HG03045 (cell line): ENCODE measurements at regions not wholly inside any gene's neighbourhood (a gene's known extent, or its start where the extent isn't known, plus 50 kb on each side); places are given as distances from the start of the nearest gene placed in this dataset.

Source experiments
- ATAC-seq: cut with Tn5 transposase; IDR thresholded peaks from one replicate; pipeline ENCODE4 v1.9.1; 2021; ENCODE audit warnings: mild to moderate bottlenecking, moderate library complexity; ENCODE audit not compliant: unreplicated experiment

DNA sequence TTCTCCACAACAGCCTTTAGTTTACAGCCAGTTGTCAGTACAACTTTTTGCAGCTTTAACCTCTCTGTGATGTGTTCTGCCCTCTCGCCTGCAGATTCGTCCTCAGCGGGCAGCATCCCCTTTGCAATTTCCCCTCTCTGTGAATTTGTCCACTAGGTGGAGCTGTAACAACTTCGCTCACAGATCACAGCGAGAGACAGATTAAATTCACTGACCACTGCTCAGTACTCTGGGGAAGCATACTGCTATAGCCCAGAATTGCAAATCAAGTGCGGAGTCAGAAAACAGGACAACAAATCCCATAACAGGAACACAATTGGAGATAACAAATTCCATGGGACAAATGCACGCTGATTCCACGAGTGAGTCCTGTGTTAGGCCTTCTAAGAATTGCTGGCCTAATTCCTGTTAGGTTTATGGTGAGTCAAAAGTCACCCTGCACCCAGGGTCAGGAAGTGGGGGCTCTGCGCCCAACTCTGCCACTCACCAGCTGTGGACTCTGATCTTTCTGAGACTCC, 2124.9 kb downstream of the MAT2B start:
- ATAC-seq: peak; percentile 73

DNA sequence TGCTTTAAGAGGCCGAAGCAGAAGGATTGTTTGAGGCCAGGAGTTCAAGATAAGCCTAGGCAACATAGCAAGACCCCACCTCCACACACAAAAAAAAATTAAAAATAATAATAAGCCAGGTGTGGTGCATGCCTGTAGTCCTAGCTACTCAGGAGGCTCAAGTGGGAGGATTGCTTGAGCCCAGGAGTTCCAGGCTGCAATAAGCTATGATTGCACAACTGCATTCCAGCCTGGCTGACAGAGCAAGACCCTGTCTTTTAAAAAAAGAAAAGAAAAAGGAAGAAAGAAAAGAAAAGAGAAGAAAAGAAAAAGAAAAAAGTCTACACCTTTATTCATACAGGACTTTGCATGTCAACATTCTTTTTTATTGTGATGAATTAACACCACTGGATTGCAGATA, 2125.8 kb downstream of the MAT2B start:
- ATAC-seq: no peak

DNA sequence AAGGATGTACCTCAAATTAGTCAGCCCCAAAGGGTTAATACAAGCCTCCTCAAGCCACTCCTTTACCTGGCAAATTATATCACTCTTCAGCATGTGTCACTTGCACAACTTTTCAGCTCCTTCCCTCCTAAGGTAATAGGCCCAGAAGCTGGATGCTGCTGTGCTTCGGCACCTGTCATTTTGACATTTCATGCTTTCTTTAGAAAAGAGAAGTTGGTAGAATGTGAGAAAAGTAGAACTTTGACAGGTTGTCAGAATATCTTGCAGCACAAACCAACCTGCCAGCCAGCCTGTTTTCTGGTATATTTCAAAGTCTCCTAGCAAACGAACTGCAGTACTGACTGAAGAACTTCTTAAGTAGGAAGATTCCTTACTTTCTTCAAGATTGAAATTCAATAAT, 2136.9 kb downstream of the MAT2B start:
- no peak for ATAC-seq

DNA sequence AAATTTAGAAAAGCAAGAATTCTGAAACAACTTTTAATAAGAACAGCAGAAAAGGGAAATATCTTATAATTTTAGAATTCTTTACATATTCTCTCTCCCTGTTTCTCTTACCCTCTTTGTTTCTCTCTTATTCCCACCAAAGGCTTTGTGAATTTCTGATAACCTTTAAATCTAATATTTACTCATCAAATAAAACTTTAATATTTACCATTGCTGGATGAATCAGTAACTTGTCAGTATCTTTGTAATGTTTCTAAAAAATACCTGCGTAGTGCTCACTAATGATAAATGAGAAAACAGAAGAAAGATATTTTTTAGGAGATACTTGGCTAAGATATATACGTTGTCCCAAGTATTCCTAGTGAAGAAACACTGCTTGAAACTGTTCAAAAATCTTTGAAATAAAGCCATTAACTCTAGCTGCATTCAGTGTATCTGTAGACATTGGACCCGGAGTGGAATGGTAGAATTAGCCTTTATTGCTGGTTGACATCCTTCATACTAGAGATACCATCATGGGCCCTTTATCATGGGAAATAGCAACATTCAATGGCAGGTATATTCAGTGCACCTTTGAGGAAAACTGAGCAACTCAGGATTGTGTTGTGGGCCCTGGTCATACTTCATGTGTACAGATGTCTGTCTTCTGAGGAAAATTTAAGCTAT, 2160.4 kb downstream of the MAT2B start:
- ATAC-seq: no peak

DNA sequence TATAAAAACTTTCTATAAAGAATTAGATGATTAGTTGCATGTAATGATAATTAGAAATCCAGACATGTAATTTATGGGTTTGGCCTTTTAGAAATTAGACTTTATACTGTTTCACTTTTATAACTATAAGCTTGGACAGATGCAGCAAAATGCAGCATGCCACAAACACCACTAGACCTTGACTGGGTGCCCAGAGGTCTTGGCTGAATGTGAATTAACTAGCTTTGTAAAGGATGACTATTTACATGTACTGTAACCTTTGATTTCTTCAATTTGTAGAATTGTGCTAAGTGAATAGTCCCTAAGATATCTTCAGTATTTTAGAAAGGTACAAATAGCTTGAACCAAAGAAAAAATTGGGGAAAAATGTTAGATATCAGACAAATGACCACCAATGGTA, 2168.1 kb downstream of the MAT2B start:
- no peak for ATAC-seq

DNA sequence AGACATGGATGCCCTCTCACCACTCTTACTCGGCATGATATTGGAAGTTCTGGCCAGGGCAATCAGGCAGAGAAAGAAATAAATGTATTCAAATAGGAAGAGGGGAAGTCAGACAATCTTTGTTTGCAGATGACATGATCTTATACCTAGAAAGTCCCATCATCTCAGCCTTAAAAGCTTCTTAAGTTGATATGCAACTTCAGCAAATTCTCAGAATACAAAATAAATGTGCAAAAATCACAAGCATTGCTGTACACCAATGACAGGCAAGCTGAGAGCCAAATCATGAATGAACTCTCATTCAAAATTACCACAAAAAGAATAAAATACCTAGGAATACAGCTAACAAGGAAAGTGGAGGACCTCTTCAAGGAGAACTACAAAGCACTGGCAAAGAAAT, 2190.4 kb downstream of the MAT2B start:
- ATAC-seq: no peak

DNA sequence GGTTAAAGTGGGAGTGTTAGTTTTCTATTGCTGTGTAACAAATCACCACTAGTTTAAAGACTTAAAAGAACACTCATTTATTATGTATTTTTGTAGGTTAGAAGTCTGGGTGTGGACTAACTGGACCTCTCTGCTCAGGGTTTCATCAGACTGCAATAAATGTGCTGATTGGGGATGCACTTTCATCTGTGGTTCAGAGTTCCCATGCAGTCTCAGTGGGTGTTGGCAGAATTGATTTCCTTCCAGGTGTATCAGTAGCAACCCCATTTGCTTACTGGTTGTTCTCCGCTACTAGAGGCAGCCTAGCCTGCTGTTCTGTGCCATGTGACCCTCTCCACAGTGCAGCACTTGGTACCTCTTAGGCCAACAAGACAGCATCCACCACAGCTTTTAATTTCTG, 2200.5 kb downstream of the MAT2B start:
- no peak for ATAC-seq

DNA sequence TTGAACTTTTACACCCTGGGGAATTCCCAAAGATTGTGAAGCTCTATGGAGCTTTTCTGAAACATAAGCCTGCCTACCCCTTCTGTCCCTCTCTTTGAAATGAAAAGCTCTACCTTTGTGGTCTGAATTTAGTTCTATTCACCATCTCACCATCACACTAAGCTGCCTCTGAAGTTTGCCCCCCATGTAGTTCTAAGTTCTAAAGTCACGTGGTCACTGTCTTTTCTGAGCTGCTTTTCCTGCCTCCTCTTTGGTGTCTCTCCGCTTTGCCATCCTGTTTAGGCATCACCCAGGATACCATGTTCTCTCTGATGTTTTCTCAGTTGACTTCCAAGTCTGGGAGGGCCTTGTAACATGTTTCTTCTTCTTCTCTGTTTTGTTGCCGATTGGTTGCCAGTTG, 2206.6 kb downstream of the MAT2B start:
- no peak for ATAC-seq

DNA sequence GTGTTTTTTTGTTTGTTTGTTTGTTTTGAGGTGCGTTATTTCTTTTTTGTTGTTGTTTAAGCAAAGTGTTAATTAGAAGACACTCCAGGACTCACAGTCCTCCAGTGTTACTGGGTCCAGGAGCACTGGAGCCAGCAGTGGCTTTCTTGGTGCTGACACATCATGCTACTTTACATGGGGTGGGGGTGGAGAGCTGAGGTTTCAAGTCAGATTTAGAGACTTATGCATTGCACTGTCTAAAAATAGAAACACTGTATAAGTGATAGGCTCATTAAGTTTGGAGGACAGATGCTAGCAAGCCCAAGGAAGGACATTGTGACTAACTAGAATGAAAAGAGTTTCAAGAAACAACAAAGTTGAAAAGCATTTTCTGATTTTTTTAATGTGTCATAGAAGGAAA, 2209.2 kb downstream of the MAT2B start:
- ATAC-seq: no peak

DNA sequence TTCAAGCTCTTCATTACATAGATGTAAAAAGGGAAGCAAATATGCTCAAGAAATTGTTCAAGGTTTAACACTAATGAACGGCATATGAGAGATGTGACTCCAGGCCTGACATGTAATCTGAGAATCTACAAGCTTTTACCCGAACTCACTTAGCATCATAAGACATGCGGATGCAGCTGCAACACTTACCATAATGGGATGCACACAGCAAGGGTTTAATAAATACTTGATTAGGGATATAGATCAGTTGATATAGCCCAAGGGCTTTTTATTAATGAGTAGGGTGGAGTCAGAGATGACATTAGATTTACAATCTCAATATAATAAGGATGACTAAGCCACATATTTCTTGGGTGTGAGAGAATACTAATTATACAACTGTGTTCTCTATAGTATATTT, 2215.5 kb downstream of the MAT2B start:
- no peak for ATAC-seq

DNA sequence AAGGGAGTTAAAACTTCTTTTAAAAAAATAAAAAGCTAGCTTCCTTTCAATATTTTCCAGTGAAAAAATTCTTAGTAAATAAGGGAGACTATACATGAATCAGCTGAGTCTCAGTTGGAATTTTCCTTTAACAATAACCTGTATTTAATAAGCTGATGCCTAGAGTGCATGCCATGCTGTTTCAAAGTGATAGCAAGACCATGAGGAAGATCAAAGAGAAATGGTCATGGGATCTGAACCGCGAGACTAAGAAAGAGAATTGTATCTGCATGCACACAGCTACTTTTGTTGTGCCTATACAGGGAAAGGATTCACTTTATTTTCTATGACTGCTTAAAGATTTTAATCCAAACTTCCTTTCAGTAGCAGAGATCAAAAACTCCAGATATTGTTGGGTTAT, 2217.0 kb downstream of the MAT2B start:
- no peak for ATAC-seq

DNA sequence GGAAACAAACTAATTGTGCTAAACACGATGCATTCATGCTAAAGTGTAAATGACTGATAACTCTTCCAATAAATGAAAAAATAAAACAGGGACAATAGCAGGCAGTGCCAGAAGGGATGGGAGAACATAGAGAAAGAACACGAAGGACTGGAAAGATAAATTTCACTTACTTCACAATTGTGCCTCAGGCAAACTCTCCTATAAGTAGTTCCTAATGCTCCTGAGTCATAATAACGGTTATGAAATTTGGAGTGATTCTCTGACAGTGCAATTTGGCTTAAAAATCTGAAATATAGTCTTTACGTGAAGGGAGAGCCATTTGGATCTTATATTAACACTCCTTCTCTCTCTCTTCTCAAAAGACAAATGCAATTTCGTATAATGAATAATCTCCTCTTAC, 2218.5 kb downstream of the MAT2B start:
- no peak for ATAC-seq

DNA sequence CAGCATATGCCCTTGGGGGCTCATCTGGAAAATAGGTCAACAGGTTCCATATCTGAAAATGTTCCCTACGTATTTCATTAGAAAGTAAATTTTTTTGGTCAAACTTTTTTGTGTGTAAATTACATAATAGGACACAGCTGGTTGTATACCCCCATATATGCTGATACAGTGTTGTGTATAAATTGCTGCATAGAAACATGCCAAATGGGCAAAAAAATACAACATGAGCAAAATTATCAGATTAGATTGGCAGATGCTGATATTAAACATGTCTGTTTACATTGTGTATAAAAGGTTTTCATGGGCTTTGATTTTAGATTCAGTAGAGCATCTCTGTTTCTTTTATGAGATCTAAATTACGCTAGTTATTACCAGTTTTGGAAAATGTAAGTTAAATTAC, 2223.0 kb downstream of the MAT2B start:
- ATAC-seq: no peak

DNA sequence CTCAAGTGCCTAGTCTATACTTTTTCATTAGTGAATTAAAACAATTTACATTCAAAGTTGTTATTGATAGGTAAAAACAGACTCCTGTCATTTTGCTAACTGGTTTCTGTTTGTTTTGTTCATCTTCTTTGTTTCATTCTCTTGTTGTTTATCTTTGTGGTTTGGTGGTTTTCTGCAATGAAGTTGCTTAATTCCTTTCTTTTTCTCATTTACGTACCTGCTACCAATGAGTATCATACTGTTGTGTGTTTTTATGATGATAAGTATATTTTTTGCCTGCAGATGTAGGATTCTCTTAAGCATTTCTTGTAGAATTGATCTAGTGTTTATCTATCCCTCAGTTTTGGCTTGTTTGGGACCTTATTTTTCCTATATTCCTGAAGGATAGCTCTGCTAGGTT, 2230.0 kb downstream of the MAT2B start:
- no peak for ATAC-seq

DNA sequence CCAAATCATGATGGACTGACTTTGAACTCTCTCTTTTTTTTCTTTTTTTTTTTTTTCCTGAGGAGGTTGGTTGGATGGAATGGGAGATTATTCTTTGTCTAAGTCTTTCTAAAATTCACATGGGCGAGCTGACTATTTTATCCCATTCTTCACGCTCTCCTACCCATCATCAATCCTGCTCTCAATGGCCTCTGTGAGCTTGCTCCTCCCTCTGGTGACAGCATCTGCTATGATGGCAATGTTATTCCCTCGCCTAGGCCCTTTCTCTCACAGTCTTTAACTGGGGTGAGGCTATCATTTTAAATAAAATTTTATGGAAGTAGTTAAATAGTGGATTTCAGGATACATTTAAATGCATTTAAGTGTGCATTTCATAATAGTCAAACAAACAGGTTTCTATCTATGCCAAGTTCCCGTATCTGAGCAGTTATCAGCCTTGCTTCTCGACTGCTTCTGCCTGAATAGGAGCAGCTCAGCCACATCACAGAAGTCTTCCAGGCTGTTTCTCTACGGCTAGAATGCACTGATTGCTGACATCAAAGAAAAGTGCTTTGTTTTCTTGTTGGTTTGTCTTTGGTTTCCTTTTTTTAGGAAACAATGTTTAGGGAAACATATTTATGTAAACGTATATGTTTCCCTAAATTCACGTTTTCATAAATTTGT, 2233.8 kb downstream of the MAT2B start:
- no peak for ATAC-seq

DNA sequence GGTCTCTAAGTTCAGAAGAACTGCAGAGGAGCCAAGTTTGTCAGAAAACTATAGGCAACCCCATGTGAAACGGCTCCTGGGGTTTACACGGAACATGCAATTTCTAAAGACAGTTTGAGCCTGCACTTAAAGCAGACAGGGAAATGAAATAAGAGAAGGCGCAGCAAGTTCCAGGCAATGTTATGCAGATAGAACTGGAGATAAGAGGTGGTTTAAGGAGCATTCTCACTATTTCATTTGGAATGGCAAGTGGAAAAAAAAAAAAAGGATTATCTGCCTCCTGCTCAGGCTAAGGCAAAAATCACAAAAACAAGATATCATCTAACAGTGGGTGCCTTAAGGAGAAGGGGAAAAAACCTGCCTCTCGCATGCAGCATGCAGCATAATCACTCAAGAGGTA, 2252.4 kb downstream of the MAT2B start:
- no peak for ATAC-seq

DNA sequence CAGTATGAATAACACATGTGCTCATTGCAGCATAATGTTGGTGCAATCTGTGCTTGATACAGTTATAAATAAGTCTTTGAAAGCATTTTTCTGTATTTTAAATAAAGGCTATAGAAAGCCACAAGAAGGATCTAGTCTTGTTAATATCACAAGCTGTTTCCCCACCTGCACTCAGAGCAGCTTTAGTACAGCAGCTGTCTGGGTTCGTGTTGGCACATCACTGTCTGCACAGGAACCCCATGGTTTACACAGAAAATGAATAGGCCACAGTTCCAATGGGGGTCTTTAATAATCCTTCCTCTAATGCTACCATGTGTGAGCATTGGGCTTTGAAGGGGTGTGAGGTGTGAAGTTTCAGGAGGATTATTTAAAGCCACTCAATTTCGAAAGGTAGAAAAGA, 2269.7 kb downstream of the MAT2B start:
- no peak for ATAC-seq

DNA sequence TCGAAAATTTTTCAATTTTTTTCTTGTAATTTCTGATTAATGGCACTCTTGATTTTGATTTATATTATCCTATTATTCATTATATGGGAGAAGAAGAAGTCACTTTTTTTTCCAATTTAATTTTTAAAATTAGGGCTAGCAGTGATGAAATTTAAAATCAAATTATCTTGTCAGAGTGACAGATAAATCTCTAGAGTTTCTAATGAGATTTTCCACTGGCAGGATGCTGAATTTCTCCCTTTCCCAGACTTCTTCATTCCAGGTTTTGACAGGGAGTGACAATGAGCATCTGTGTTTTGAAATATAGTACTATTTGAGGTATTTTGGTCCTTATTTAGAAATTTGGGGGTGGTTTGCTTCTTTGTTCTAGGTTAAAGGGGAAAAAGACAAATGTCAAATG, 2274.1 kb downstream of the MAT2B start:
- no peak for ATAC-seq

DNA sequence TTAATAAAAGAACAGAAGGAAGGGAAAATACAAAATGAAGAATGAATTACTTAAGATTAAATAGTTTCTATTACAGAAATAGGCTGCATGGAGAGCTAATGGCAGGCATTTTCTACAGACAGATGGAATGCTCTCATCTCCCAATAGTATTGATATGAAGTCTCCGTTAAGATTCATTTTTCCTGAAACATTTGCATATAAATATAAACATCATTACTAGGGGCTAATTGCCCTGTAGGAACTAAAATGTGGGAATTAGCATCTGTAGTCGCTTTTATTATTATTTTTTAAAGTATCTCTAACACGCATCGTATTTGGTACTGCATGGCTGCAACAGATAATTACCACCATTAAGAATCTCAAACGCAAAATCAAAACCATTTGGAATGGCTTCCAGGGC, 2275.5 kb downstream of the MAT2B start:
- ATAC-seq: no peak

DNA sequence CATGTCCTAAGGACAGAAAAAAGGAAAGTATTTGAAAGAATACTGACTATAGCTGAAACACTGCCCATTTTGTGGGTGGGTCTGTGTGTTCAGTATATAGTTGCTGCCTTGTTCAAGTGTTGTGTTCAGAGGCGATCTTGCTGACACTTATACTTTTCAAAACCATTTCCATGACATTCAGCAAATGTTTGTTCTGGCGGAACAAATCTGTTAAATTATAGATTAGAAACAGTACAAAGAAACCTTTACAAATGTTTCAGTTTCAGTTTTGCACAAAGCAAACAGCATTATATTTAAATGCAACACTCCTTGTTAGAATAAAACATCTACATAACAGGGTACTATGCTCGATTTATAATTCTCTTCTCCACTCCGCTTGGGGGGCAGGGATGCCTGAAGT, 2276.3 kb downstream of the MAT2B start:
- ATAC-seq: no peak

DNA sequence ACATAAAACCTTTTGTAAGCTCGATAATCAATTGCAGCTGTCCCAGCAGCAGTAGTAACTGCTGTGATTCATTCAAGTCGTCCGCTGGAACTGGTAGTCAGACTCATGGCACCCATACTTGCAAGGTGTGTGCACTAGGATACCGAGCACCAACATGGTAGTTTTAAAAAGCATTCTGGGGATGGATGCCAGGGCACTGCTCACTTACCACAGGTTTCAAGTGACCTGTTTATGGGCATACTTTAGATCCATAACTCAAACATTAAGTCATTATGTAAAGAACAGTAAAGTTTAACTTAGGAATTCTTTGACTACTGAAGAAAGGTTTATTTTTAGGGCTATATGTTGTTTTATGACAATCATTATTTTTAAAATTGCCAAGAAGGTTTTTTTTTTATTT, 2277.6 kb downstream of the MAT2B start:
- ATAC-seq: no peak

DNA sequence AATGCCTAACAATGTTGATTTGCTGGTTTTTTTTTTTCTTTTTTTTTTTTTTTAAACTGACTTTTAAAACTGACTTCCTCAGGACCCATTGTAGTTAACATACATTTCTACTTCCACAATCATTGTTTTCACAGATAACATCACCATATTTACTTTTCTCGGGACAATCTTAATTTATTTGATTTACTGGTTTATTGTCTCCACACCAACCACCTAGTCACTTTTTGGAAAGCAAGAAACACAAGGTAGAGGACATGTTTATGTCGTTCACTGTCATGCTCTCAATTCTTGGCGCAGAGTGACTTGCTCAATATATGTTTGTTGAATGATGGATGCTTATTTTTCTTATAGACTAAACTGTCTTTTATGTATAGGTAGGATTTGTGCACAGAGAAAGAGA, 2280.7 kb downstream of the MAT2B start:
- no peak for ATAC-seq

DNA sequence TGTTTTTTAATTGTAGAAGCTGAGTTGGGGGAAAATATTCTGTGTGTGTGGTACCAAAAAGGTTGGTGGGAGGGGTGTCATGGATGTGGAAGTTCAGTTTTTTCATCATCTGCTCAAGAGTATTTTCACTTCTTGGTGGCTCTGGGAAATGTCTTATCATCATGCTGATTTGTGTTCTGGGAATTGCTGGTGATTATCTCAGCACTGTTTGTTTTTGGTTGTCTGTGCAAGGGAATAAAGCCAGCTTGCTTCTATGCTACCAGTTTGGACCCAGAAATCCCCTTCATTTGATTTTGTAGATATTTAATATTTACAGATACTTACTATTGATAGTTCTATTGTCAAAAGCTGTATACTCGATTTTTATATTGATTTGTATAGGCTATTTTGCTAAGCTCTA, 2289.7 kb downstream of the MAT2B start:
- no peak for ATAC-seq
